ENCODE measurements at regions not wholly inside any gene's neighbourhood (a gene's known extent, or its start where the extent isn't known, plus 50 kb on each side); places are given as distances from the start of the nearest gene placed in this dataset.

GRCh38 chr4:184887947-184888346 lies 62.2 kb upstream of the ACSL1 start (continued):
- no peak for TF ChIP-seq RBFOX2 (IDR thresholded peaks at IDR 0.05; ENCODE audit: low read depth, low read length)
- no peak for TF ChIP-seq NCOR1 (IDR thresholded peaks at IDR 0.05)
- TF ChIP-seq HMG20A (CRISPR knock-in tag; conservative IDR thresholded peaks at IDR 0.05) = no peak
- TF ChIP-seq ZNF584 (CRISPR knock-in tag; IDR thresholded peaks at IDR 0.05; ENCODE audit: low read depth) = no peak

GRCh38 chr4:184889666-184890335 lies 64.0 kb upstream of the ACSL1 start:
- Histone ChIP-seq H3K9ac (ENCODE audit: insufficient read depth in 1 of 2, low read depth in 2 of 2, low read length in 2 of 2) (no peak overlapping the region; a peak in 1 of 4 replicates), H3K36me3 (ENCODE audit: control insufficient read depth, insufficient read depth, low read length) (no peaks in the 10 kb centered on the region), H3K4me2 (ENCODE audit: insufficient read depth, low read length) (no peak overlapping the region), H3K27ac (ENCODE audit: extremely low read depth, low read depth, low read length) (no peak overlapping the region), H3K4me1 (replicated peaks in 1 of 2; ENCODE audit: control insufficient read depth in 2 of 2, insufficient read depth in 2 of 2, low read length in 2 of 2) (peaks cover under 1 to 5% of the 10 kb centered on the region in 2 experiments; a peak in 1 of 5 replicates), H3K4me3 (no peak overlapping the region), H3K9me1 (ENCODE audit: control insufficient read depth, insufficient read depth, low read length) (no peaks in the 10 kb centered on the region), H2AFZ (ENCODE audit: low read depth, low read length) (0 out of 2 replicates have a peak overlapping the region, but pooled peaks have one; percentile 53), H3K27me3 (ENCODE audit: control insufficient read depth in 2 of 2, insufficient read depth in 2 of 2, low read length in 2 of 2) (peaks cover 0 to 4% of the 10 kb centered on the region in 2 experiments; a peak in 1 of 5 replicates), H4K20me1 (replicated peaks; ENCODE audit: control insufficient read depth, insufficient read depth, low read length) (no peaks in the 10 kb centered on the region), H3K9me3 (replicated peaks; ENCODE audit: control insufficient read depth, insufficient read depth, low read depth, low read length) (no peaks in the 10 kb centered on the region), H3K79me2 (ENCODE audit: control insufficient read depth, insufficient read depth, low read length) (no peaks in the 10 kb centered on the region)
- WGBS (ENCODE audit: insufficient coverage, low coverage, missing lambda C conversion rate) = 26% methylated on average over 13 of the region's 13 CpGs
- intact Hi-C loops (cut with micrococcal nuclease) (no loop called here), in situ Hi-C loops (cut with MboI) (no loop called here)
- ATAC-seq = no peak
- ChIA-PET POLR2A (no interaction called here), CTCF (ENCODE audit: low intra/inter-chr PET ratio) (no interaction called here)
- no peak for TF ChIP-seq EGR1 (conservative IDR thresholded peaks at IDR 0.05)
- no peak for TF ChIP-seq RUNX1 (IDR thresholded peaks at IDR 0.05; ENCODE audit: low read depth)
- TF ChIP-seq EP400 (IDR thresholded peaks at IDR 0.05) = no peak
- FAIRE-seq = no peak
- DNase-seq (ENCODE audit: extremely low read depth in 1 of 4, low spot score in 3 of 4) = no peak
- BruUV-seq (replicated peaks) = no TSS peak

Data from K562 (cell line).